KG1 (cell line): ENCODE measurements at regions not wholly inside any gene's neighbourhood (a gene's known extent, or its start where the extent isn't known, plus 50 kb on each side); places are given as distances from the start of the nearest gene placed in this dataset.
"Not testable (repeated sequence)": the region's sequence is repeated elsewhere in the genome, so short reads cannot be mapped to it uniquely, and the experiment has no call there.

Experiments
- DNase-seq: peaks from one replicate; lab custom pipeline; 2025; lab: John Stamatoyannopoulos, UW

- no peak for DNase-seq
Measured at GRCh38 chr1:229924639-229925038, 142.4 kb upstream of the GALNT2 start.

GRCh38 chr1:229928767-229929166 is 138.3 kb upstream of the GALNT2 start:
- no peak for DNase-seq

- not testable (repeated sequence) for DNase-seq
Measured at GRCh38 chr1:229931751-229932150, 135.3 kb upstream of the GALNT2 start.

- not testable (repeated sequence) for DNase-seq
Measured at GRCh38 chr1:229935157-229935556, 131.9 kb upstream of the GALNT2 start.

GRCh38 chr1:229938551-229938950 is 128.5 kb upstream of the GALNT2 start:
- no peak for DNase-seq

- no peak for DNase-seq
Measured at GRCh38 chr1:229940684-229941083, 126.4 kb upstream of the GALNT2 start.

- DNase-seq = no peak
Measured at GRCh38 chr1:229941160-229941559, 125.9 kb upstream of the GALNT2 start.

- no peak for DNase-seq
Measured at GRCh38 chr1:229941831-229942230, 125.2 kb upstream of the GALNT2 start.

- no peak for DNase-seq
Measured at GRCh38 chr1:229942501-229942900, 124.5 kb upstream of the GALNT2 start.

GRCh38 chr1:229943148-229943714 is 123.8 kb upstream of the GALNT2 start:
- DNase-seq = no peak

GRCh38 chr1:229943988-229944743 is 122.9 kb upstream of the GALNT2 start:
- DNase-seq = no peak

- no peak for DNase-seq
Measured at GRCh38 chr1:229945795-229946194, 121.2 kb upstream of the GALNT2 start.

- no peak for DNase-seq
Measured at GRCh38 chr1:229947968-229948367, 119.1 kb upstream of the GALNT2 start.

- no peak for DNase-seq
Measured at GRCh38 chr1:229948438-229948837, 118.6 kb upstream of the GALNT2 start.

GRCh38 chr1:229949500-229949899 is 117.5 kb upstream of the GALNT2 start:
- no peak for DNase-seq

- DNase-seq = no peak
Measured at GRCh38 chr1:229950020-229950419, 117.0 kb upstream of the GALNT2 start.

GRCh38 chr1:229950908-229951307 is 116.1 kb upstream of the GALNT2 start:
- DNase-seq = no peak

GRCh38 chr1:229951856-229952534 is 115.0 kb upstream of the GALNT2 start:
- no peak for DNase-seq

GRCh38 chr1:229952670-229953520 is 114.1 kb upstream of the GALNT2 start:
- no peak for DNase-seq

- DNase-seq = no peak
Measured at GRCh38 chr1:229953736-229954326, 113.2 kb upstream of the GALNT2 start.

GRCh38 chr1:229964281-229964680 is 102.8 kb upstream of the GALNT2 start:
- DNase-seq = no peak

GRCh38 chr1:229970714-229971113 is 96.3 kb upstream of the GALNT2 start:
- no peak for DNase-seq
